Vagina (tissue), 2 donors: ENCODE measurements at regions not wholly inside any gene's neighbourhood (a gene's known extent, or its start where the extent isn't known, plus 50 kb on each side); places are given as distances from the start of the nearest gene placed in this dataset.
A peak's percentile ranks its signal among the peaks of the same experiment; 100 is the strongest.

Experiments
- DNase-seq, 2 donors: peaks; one replicate each; pipeline ENCODE4 v3.0.0-alpha.2; 2017; ENCODE audit errors: extremely low spot score in 2 of 2
- H3K27ac ChIP-seq: fragments of 200-600 bp; sonication (generic); one replicate; pipeline ENCODE4 v1.5.1; 2019
- H3K27me3 ChIP-seq: fragments of 200-600 bp; sonication (generic); one replicate; pipeline ENCODE4 v1.5.1; 2019
- H3K36me3 ChIP-seq, 2 donors: fragments of 200-600 bp; sonication (generic); one replicate each; pipeline ENCODE4 v1.5.1; 2017 to 2019
- H3K4me1 ChIP-seq: fragments of 200-600 bp; sonication (generic); one replicate; pipeline ENCODE4 v1.5.1; 2019
- H3K4me3 ChIP-seq, 2 donors: fragments of 200-600 bp; sonication (generic); 1 replicate in 1 of 2; 2 replicates in 1 of 2; pipeline ENCODE4 v1.5.1; 2016 to 2019
- H3K9me3 ChIP-seq: fragments of 200-600 bp; sonication (generic); one replicate; pipeline ENCODE4 v1.5.1; 2019
- CTCF ChIP-seq, 3 experiments: fragments of 450-650 bp in 2 of 3; fragments of 200-600 bp in 1 of 3; sonication (generic) in 1 of 3; IDR thresholded peaks; one replicate each; pipeline ENCODE4 v1.5.1; 2017 to 2019; ENCODE audit warnings: antibody characterized with exemption in 3 of 3, mild to moderate bottlenecking in 2 of 3, moderate library complexity in 2 of 3
- POLR2A ChIP-seq, 2 donors: fragments of 450-650 bp; IDR thresholded peaks; one replicate each; pipeline ENCODE4 v1.6.1; 2017; ENCODE audit warnings: antibody characterized with exemption in 2 of 2, mild to moderate bottlenecking in 2 of 2, moderate library complexity in 2 of 2
- POLR2AphosphoS5 ChIP-seq, 2 donors: sonication (generic); formaldehyde crosslinking; IDR thresholded peaks; one replicate each; pipeline ENCODE4 v1.9.0; 2017; ENCODE audit warnings: antibody characterized with exemption in 2 of 2, mild to moderate bottlenecking in 2 of 2, low read depth in 1 of 2; ENCODE audit not compliant: insufficient read depth in 1 of 2
- intact Hi-C: fragments of 100-400 bp; cut with DNase I; formaldehyde crosslinking; loops from one replicate; pipeline ENCODE4 v1.15.1; 2023

GRCh38 chr21:39034590-39035536 is 148.4 kb downstream of the PSMG1 start:
- TF ChIP-seq CTCF (IDR thresholded peaks at IDR 0.05), result no peak
- no peak for TF ChIP-seq POLR2AphosphoS5 (IDR thresholded peaks at IDR 0.05; ENCODE audit: insufficient read depth in 1 of 2, low read depth in 1 of 2)
- no peak for TF ChIP-seq POLR2A (IDR thresholded peaks at IDR 0.05)
- Histone ChIP-seq H3K4me1 (no peaks in the 10 kb centered on the region), H3K27me3 (no peaks in the 10 kb centered on the region), H3K4me3 (no peak overlapping the region), H3K27ac (no peak overlapping the region), H3K9me3 (no peaks in the 10 kb centered on the region), H3K36me3 (no peaks in the 10 kb centered on the region)
- no peak for DNase-seq
- intact Hi-C loops, result no loop called here

GRCh38 chr21:39033878-39034589 is 149.2 kb downstream of the PSMG1 start:
- no peak overlapping the region for H3K4me3 ChIP-seq
- DNase-seq, result no peak
- H3K27me3 ChIP-seq, result no peaks in the 10 kb centered on the region
- H3K4me1 ChIP-seq, result peaks cover 3% of the 10 kb centered on the region
- H3K27ac ChIP-seq, result no peak overlapping the region
- intact Hi-C loops, result no loop called here
- no peaks in the 10 kb centered on the region for H3K9me3 ChIP-seq
- no peaks in the 10 kb centered on the region for H3K36me3 ChIP-seq
- TF ChIP-seq CTCF (IDR thresholded peaks at IDR 0.05) (no peak), POLR2AphosphoS5 (IDR thresholded peaks at IDR 0.05; ENCODE audit: insufficient read depth in 1 of 2, low read depth in 1 of 2) (no peak), POLR2A (IDR thresholded peaks at IDR 0.05) (no peak)

GRCh38 chr21:39029900-39030884 is 153.1 kb downstream of the PSMG1 start:
- Histone ChIP-seq H3K27ac (no peak overlapping the region), H3K4me1 (peaks cover 6% of the 10 kb centered on the region), H3K36me3 (no peaks in the 10 kb centered on the region), H3K9me3 (no peaks in the 10 kb centered on the region), H3K4me3 (no peak overlapping the region), H3K27me3 (no peaks in the 10 kb centered on the region)
- no peak for DNase-seq
- intact Hi-C loops, result no loop called here
- no peak for TF ChIP-seq POLR2A (IDR thresholded peaks at IDR 0.05)
- no peak for TF ChIP-seq CTCF (IDR thresholded peaks at IDR 0.05)
- TF ChIP-seq POLR2AphosphoS5 (IDR thresholded peaks at IDR 0.05; ENCODE audit: insufficient read depth in 1 of 2, low read depth in 1 of 2), result no peak

GRCh38 chr21:39029086-39029755 is 154.0 kb downstream of the PSMG1 start:
- no peak for TF ChIP-seq CTCF (IDR thresholded peaks at IDR 0.05)
- TF ChIP-seq POLR2A (IDR thresholded peaks at IDR 0.05), result no peak
- no peak for TF ChIP-seq POLR2AphosphoS5 (IDR thresholded peaks at IDR 0.05; ENCODE audit: insufficient read depth in 1 of 2, low read depth in 1 of 2)
- H3K4me1 ChIP-seq, result peaks cover 6% of the 10 kb centered on the region
- DNase-seq, result no peak
- H3K36me3 ChIP-seq, result no peaks in the 10 kb centered on the region
- H3K4me3 ChIP-seq, result no peak overlapping the region
- intact Hi-C loops, result no loop called here
- no peaks in the 10 kb centered on the region for H3K27me3 ChIP-seq
- no peaks in the 10 kb centered on the region for H3K9me3 ChIP-seq
- peak overlapping the region; percentile 26 for H3K27ac ChIP-seq
